Esophagus muscularis mucosa (tissue), 4 donors: ENCODE measurements at regions not wholly inside any gene's neighbourhood (a gene's known extent, or its start where the extent isn't known, plus 50 kb on each side); places are given as distances from the start of the nearest gene placed in this dataset.

ENCODE experiments used
- EP300 ChIP-seq: sonication (generic); formaldehyde crosslinking; IDR thresholded peaks from one replicate; pipeline ENCODE4 v1.6.1; 2017; ENCODE audit warnings: antibody characterized with exemption
- POLR2A ChIP-seq: fragments of 450-650 bp; IDR thresholded peaks from one replicate; pipeline ENCODE4 v1.6.1; 2017; ENCODE audit warnings: antibody characterized with exemption, moderate library complexity, mild to moderate bottlenecking, low read depth
- POLR2AphosphoS5 ChIP-seq, 2 donors: sonication (generic); formaldehyde crosslinking; IDR thresholded peaks; one replicate each; pipeline ENCODE4 v1.6.1; 2017; ENCODE audit warnings: antibody characterized with exemption in 2 of 2
- TF ChIP-seq, protein P1 (sequence below), 3 experiments: fragments of 200-600 bp in 2 of 3; fragments of 450-650 bp in 1 of 3; sonication (generic) in 2 of 3; IDR thresholded peaks; one replicate each; pipeline ENCODE4 v1.5.1; 2017 to 2019; ENCODE audit warnings: antibody characterized with exemption in 3 of 3, mild to moderate bottlenecking in 2 of 3, moderate library complexity in 1 of 3

DNA sequence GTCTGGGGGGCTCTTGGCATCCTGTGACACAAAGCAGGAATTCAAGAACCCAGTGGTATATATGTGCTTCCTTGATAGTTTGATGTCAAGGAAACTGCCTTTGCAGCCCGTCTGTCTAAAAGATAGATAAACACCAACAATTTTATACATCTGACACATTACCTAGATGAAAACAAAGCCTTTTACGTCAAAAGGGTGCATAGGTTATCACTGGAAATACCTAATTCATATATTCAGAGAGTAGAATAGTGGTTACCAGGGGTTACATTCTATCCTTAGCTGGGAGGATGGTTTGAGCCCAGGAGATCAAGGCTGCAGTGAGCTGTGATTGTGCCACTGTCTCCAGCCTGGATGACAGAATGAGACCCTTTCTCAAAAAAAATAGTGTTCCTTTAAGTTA, 356.9 kb upstream of the RASGRP1 start:
- TF ChIP-seq, protein P1, sequence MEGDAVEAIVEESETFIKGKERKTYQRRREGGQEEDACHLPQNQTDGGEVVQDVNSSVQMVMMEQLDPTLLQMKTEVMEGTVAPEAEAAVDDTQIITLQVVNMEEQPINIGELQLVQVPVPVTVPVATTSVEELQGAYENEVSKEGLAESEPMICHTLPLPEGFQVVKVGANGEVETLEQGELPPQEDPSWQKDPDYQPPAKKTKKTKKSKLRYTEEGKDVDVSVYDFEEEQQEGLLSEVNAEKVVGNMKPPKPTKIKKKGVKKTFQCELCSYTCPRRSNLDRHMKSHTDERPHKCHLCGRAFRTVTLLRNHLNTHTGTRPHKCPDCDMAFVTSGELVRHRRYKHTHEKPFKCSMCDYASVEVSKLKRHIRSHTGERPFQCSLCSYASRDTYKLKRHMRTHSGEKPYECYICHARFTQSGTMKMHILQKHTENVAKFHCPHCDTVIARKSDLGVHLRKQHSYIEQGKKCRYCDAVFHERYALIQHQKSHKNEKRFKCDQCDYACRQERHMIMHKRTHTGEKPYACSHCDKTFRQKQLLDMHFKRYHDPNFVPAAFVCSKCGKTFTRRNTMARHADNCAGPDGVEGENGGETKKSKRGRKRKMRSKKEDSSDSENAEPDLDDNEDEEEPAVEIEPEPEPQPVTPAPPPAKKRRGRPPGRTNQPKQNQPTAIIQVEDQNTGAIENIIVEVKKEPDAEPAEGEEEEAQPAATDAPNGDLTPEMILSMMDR (IDR thresholded peaks at IDR 0.05), result no peak
- TF ChIP-seq POLR2A, result no peak
- TF ChIP-seq POLR2AphosphoS5 (IDR thresholded peaks at IDR 0.05), result no peak
- TF ChIP-seq EP300, result no peak
